ENCODE measurements at regions not wholly inside any gene's neighbourhood (a gene's known extent, or its start where the extent isn't known, plus 50 kb on each side); places are given as distances from the start of the nearest gene placed in this dataset.

GRCh38 chr6:26197636-26197932 is 110.4 kb downstream of the HFE start:
- Histone ChIP-seq H3K27ac (ENCODE audit: low read depth, low read length) (peak overlapping the region; percentile 94), H3K9ac (ENCODE audit: low read length) (peak overlapping the region; percentile 89), H3K79me2 (ENCODE audit: insufficient read depth, low read length) (no peaks in the 10 kb centered on the region; the same call in 1 of the 2 replicates), H3K36me3 (ENCODE audit: low read length) (no peaks in the 10 kb centered on the region), H3F3A (ENCODE audit: insufficient read depth) (peaks cover 90% of the 10 kb centered on the region), H3K27me3 (ENCODE audit: low read length) (no peaks in the 10 kb centered on the region), H3K4me3 (ENCODE audit: insufficient read depth, low read length, poor library complexity, severe bottlenecking) (peak overlapping the region; percentile 61), H3K4me2 (ENCODE audit: low read depth, low read length, poor library complexity, severe bottlenecking) (peak overlapping the region; percentile 88), H4K20me1 (ENCODE audit: low read depth, low read length) (no peaks in the 10 kb centered on the region), H2AFZ (ENCODE audit: low read depth, low read length, severe bottlenecking) (no peak overlapping the region), H3K9me2 (replicated peaks; ENCODE audit: insufficient read depth, low read length) (no peaks in the 10 kb centered on the region), H3K9me3 (ENCODE audit: insufficient read depth, low read length) (no peaks in the 10 kb centered on the region)
- TF ChIP-seq EZH2phosphoT487 (conservative IDR thresholded peaks at IDR 0.05; ENCODE audit: low read length) (no peak), CTCF (IDR thresholded peaks at IDR 0.05; ENCODE audit: insufficient read depth, low read length, poor library complexity, severe bottlenecking) (no peak)

- Histone ChIP-seq H3K27me3 (ENCODE audit: low read length) (no peaks in the 10 kb centered on the region), H3K9ac (ENCODE audit: low read length) (peak overlapping the region; percentile 89), H3K79me2 (ENCODE audit: insufficient read depth, low read length) (no peaks in the 10 kb centered on the region; the same call in 1 of the 2 replicates), H3K4me2 (ENCODE audit: low read depth, low read length, poor library complexity, severe bottlenecking) (peak overlapping the region; percentile 88), H3K9me2 (replicated peaks; ENCODE audit: insufficient read depth, low read length) (no peaks in the 10 kb centered on the region), H3K27ac (ENCODE audit: low read depth, low read length) (peak overlapping the region; percentile 94), H3F3A (ENCODE audit: insufficient read depth) (peaks cover 92% of the 10 kb centered on the region), H2AFZ (ENCODE audit: low read depth, low read length, severe bottlenecking) (no peak overlapping the region), H3K9me3 (ENCODE audit: insufficient read depth, low read length) (no peaks in the 10 kb centered on the region), H3K36me3 (ENCODE audit: low read length) (no peaks in the 10 kb centered on the region), H4K20me1 (ENCODE audit: low read depth, low read length) (no peaks in the 10 kb centered on the region), H3K4me3 (ENCODE audit: insufficient read depth, low read length, poor library complexity, severe bottlenecking) (peak overlapping the region; percentile 61)
- no peak for TF ChIP-seq EZH2phosphoT487 (conservative IDR thresholded peaks at IDR 0.05; ENCODE audit: low read length)
- no peak for TF ChIP-seq CTCF (IDR thresholded peaks at IDR 0.05; ENCODE audit: insufficient read depth, low read length, poor library complexity, severe bottlenecking)
Observed at GRCh38 chr6:26197933-26198721, 110.9 kb downstream of the HFE start.

GRCh38 chr6:26198722-26199056 is 111.5 kb downstream of the HFE start:
- Histone ChIP-seq H3K27ac (ENCODE audit: low read depth, low read length) (peak overlapping the region; percentile 94), H3K9me3 (ENCODE audit: insufficient read depth, low read length) (no peaks in the 10 kb centered on the region), H3K79me2 (ENCODE audit: insufficient read depth, low read length) (no peaks in the 10 kb centered on the region; the same call in 1 of the 2 replicates), H3K9me2 (replicated peaks; ENCODE audit: insufficient read depth, low read length) (no peaks in the 10 kb centered on the region), H4K20me1 (ENCODE audit: low read depth, low read length) (no peaks in the 10 kb centered on the region), H3K36me3 (ENCODE audit: low read length) (no peaks in the 10 kb centered on the region), H3K4me2 (ENCODE audit: low read depth, low read length, poor library complexity, severe bottlenecking) (peak overlapping the region; percentile 88), H3F3A (ENCODE audit: insufficient read depth) (peaks cover 92% of the 10 kb centered on the region), H2AFZ (ENCODE audit: low read depth, low read length, severe bottlenecking) (no peak overlapping the region), H3K4me3 (ENCODE audit: insufficient read depth, low read length, poor library complexity, severe bottlenecking) (peak overlapping the region; percentile 61), H3K27me3 (ENCODE audit: low read length) (no peaks in the 10 kb centered on the region), H3K9ac (ENCODE audit: low read length) (peak overlapping the region; percentile 89)
- TF ChIP-seq EZH2phosphoT487 (conservative IDR thresholded peaks at IDR 0.05; ENCODE audit: low read length) (no peak), CTCF (IDR thresholded peaks at IDR 0.05; ENCODE audit: insufficient read depth, low read length, poor library complexity, severe bottlenecking) (no peak)

Measured in SU-DHL-6 (cell line).